SK-N-SH (cell line): ENCODE measurements at regions not wholly inside any gene's neighbourhood (a gene's known extent, or its start where the extent isn't known, plus 50 kb on each side); places are given as distances from the start of the nearest gene placed in this dataset.

Experiments
- CTCF ChIA-PET: fragments of 300-600, 350-600 bp; formaldehyde crosslinking; extraction: SDS; loops from one replicate; lab custom pipeline; 2021; lab: Yijun Ruan, JAX
- POLR2A ChIA-PET: fragments of 350-600 bp; sonication (Branson Sonifier 250); formaldehyde crosslinking; extraction: SDS; loops from one replicate; lab custom pipeline; 2020; ENCODE audit warnings: antibody characterized with exemption, inconsistent platforms; lab: Yijun Ruan, JAX
- DNase-seq: peaks from one replicate; pipeline ENCODE4 v3.0.0; 2012
- H2AFZ ChIP-seq: fragments of 200-600 bp; sonication (generic); 2 replicates; pipeline ENCODE4 v1.8.1; 2016; ENCODE audit warnings: antibody characterized with exemption, mild to moderate bottlenecking, low read depth
- H3F3A ChIP-seq: fragments of 200-600 bp; sonication (generic); replicated peaks from 2 replicates; pipeline ENCODE3; 2016; ENCODE audit warnings: antibody characterized with exemption, mild to moderate bottlenecking; ENCODE audit not compliant: insufficient read depth
- H3K27ac ChIP-seq, 2 experiments: fragments of 200-500 bp in 1 of 2; fragments of 200-600 bp in 1 of 2; sonication (Bioruptor generic) in 1 of 2; sonication (generic), shearing (Covaris generic) in 1 of 2; 2 replicates each; pipeline versions ENCODE4 v1.5.1 to v1.6.1; 2014 to 2016; ENCODE audit warnings: low read depth in 2 of 2, inconsistent platforms in 1 of 2, low read length in 1 of 2, mild to moderate bottlenecking in 1 of 2, mixed read lengths in 1 of 2
- H3K27me3 ChIP-seq: fragments of 200-600 bp; sonication (generic), shearing (Covaris generic); 2 replicates; pipeline ENCODE4 v1.6.1; 2016; ENCODE audit warnings: mixed run types; ENCODE audit not compliant: insufficient read depth
- H3K36me3 ChIP-seq, 2 experiments: fragments of 200-500 bp in 1 of 2; fragments of 200-600 bp in 1 of 2; sonication (Bioruptor generic) in 1 of 2; sonication (generic) in 1 of 2; replicated peaks in 1 of 2; 2 replicates each; pipeline versions ENCODE3 to v1.5.1; 2014 to 2016; ENCODE audit warnings: low read length in 1 of 2, mild to moderate bottlenecking in 1 of 2; ENCODE audit not compliant: insufficient read depth in 2 of 2, control insufficient read depth in 1 of 2
- H3K4me1 ChIP-seq, 2 experiments: fragments of 200-500 bp in 1 of 2; fragments of 200-600 bp in 1 of 2; sonication (Bioruptor generic) in 1 of 2; sonication (generic), shearing (Covaris generic) in 1 of 2; 2 replicates each; pipeline versions ENCODE4 v1.5.1 to v1.6.1; 2014 to 2016; ENCODE audit warnings: low read depth in 1 of 2, low read length in 1 of 2, mixed run types in 1 of 2; ENCODE audit not compliant: insufficient read depth in 2 of 2, control insufficient read depth in 1 of 2
- H3K4me2 ChIP-seq: fragments of 200-600 bp; sonication (generic), shearing (Covaris generic); 2 replicates; pipeline ENCODE4 v1.6.1; 2017; ENCODE audit warnings: mixed run types
- H3K4me3 ChIP-seq, 2 experiments: fragments of 200-500 bp in 1 of 2; fragments of 200-600 bp in 1 of 2; sonication (Bioruptor generic) in 1 of 2; sonication (generic), shearing (Covaris generic) in 1 of 2; 2 replicates each; pipeline versions ENCODE4 v1.5.1 to v1.8.1; 2014 to 2016; ENCODE audit warnings: low read depth in 2 of 2, inconsistent platforms in 1 of 2, low read length in 1 of 2, mild to moderate bottlenecking in 1 of 2, mixed read lengths in 1 of 2, moderate library complexity in 1 of 2
- H3K79me2 ChIP-seq: fragments of 200-600 bp; sonication (generic); 2 replicates; pipeline ENCODE4 v1.8.1; 2017; ENCODE audit warnings: mild to moderate bottlenecking; ENCODE audit not compliant: insufficient read depth
- H3K9ac ChIP-seq: fragments of 200-600 bp; sonication (generic); 2 replicates; pipeline ENCODE4 v1.6.1; 2017; ENCODE audit warnings: mixed run types
- H3K9me2 ChIP-seq: fragments of 200-600 bp; sonication (generic); 2 replicates; pipeline ENCODE4 v1.6.1; 2017; ENCODE audit warnings: mixed run types
- H3K9me3 ChIP-seq: fragments of 200-600 bp; sonication (generic); 2 replicates; pipeline ENCODE4 v1.6.1; 2017; ENCODE audit warnings: mixed run types, mild to moderate bottlenecking, moderate library complexity
- H4K20me1 ChIP-seq: fragments of 200-600 bp; sonication (generic); 2 replicates; pipeline ENCODE4 v1.6.1; 2017; ENCODE audit warnings: mild to moderate bottlenecking, mixed run types; ENCODE audit not compliant: insufficient read depth
- EP300 ChIP-seq, 2 experiments: IDR thresholded peaks; 2 replicates each; pipeline versions ENCODE4 v1.4.0 to v1.6.1; 2012; ENCODE audit warnings: borderline replicate concordance in 1 of 2, low read depth in 1 of 2, low read length in 1 of 2
- FOSL2 ChIP-seq: IDR thresholded peaks from 2 replicates; pipeline ENCODE4 v1.4.0; 2012; ENCODE audit warnings: low read depth, mild to moderate bottlenecking, moderate library complexity, borderline replicate concordance
- GATA2 ChIP-seq: sonication (generic); formaldehyde crosslinking; IDR thresholded peaks from 2 replicates; pipeline ENCODE4 v1.5.0; 2020; ENCODE audit warnings: mild to moderate bottlenecking, missing genetic modification reagents
- JUND ChIP-seq: IDR thresholded peaks from 2 replicates; pipeline ENCODE4 v1.4.0; 2012
- MEF2A ChIP-seq: IDR thresholded peaks from 2 replicates; pipeline ENCODE4 v1.4.0; 2012; ENCODE audit warnings: low read depth, borderline replicate concordance
- MXI1 ChIP-seq: IDR thresholded peaks from 2 replicates; pipeline ENCODE4 v1.6.1; 2012; ENCODE audit warnings: mild to moderate bottlenecking, low read depth, low read length, improper control_type of control experiment
- RAD21 ChIP-seq: IDR thresholded peaks from 2 replicates; pipeline ENCODE4 v1.6.1; 2012; ENCODE audit warnings: mild to moderate bottlenecking, low read length
- RFX5 ChIP-seq: IDR thresholded peaks from 2 replicates; pipeline ENCODE4 v1.6.1; 2012; ENCODE audit warnings: mild to moderate bottlenecking, improper control_type of control experiment, low read length
- SIN3A ChIP-seq: IDR thresholded peaks from 2 replicates; pipeline ENCODE4 v1.6.1; 2012; ENCODE audit warnings: low read depth, mild to moderate bottlenecking, low read length, moderate library complexity, borderline replicate concordance
- SMC3 ChIP-seq: IDR thresholded peaks from 2 replicates; pipeline ENCODE4 v1.6.1; 2012; ENCODE audit warnings: low read depth, low read length, improper control_type of control experiment
- TAF1 ChIP-seq: IDR thresholded peaks from 2 replicates; pipeline ENCODE4 v1.6.1; 2012; ENCODE audit warnings: low read depth, mild to moderate bottlenecking, low read length, moderate library complexity, borderline replicate concordance
- YY1 ChIP-seq: IDR thresholded peaks from 2 replicates; pipeline ENCODE4 v1.4.0; 2012; ENCODE audit warnings: low read depth, mild to moderate bottlenecking
- WGBS: methylation state at CpG from one replicate; pipeline ENCODE4 v1.1.6; 2017; ENCODE audit warnings: low lambda C conversion rate; 5-methylcytosine and 5-hydroxymethylcytosine counted together

GRCh38 chr1:5424802-5425703, 567.2 kb downstream of the NPHP4 start:
- no peaks in the 10 kb centered on the region for H4K20me1 ChIP-seq
- no peak for DNase-seq
- H3K9me2 ChIP-seq, result no peaks in the 10 kb centered on the region
- H3K27me3 ChIP-seq, result no peaks in the 10 kb centered on the region
- no peaks in the 10 kb centered on the region for H3K79me2 ChIP-seq
- no peak overlapping the region for H3K4me3 ChIP-seq
- no peaks in the 10 kb centered on the region for H3K9me3 ChIP-seq
- no peak overlapping the region for H3K9ac ChIP-seq
- POLR2A ChIA-PET, result no interaction called here
- H3K36me3 ChIP-seq, result no peaks in the 10 kb centered on the region
- peaks cover 0 to 82% of the 10 kb centered on the region in 2 experiments; a peak in 2 of 4 replicates for H3K4me1 ChIP-seq
- H3K27ac ChIP-seq, result peak overlapping the region in 1 of 2 experiments; percentile 92; a peak in 2 of 4 replicates
- H2AFZ ChIP-seq, result no peak overlapping the region
- TF ChIP-seq RFX5 (no peak), MEF2A (no peak), TAF1 (no peak), SIN3A (no peak), JUND (no peak), GATA2 (0 out of 2 replicates have a peak, but pooled peaks have one; percentile 10), EP300 (IDR thresholded peaks at IDR 0.05; ENCODE audit: borderline replicate concordance in 1 of 2, low read depth in 1 of 2, low read length in 1 of 2) (peak in 1 of 2 experiments; percentile 60; a peak in 1 of 4 replicates)
- no peak overlapping the region for H3K4me2 ChIP-seq
- H3F3A ChIP-seq, result no peaks in the 10 kb centered on the region
- WGBS, result 17% methylated on average over 19 of the region's 19 CpGs
- CTCF ChIA-PET, result interaction anchor here (0.8 to 2.0 kb wide), 6 partner anchors 11 to 647 kb away, joined by 3 to 5 read pairs (median 3); no protein-coding TSS in a partner anchor

- no peak overlapping the region for H3K4me3 ChIP-seq
- WGBS, result 7% methylated on average over 6 of the region's 10 CpGs
- H3K9me3 ChIP-seq, result no peaks in the 10 kb centered on the region
- no peaks in the 10 kb centered on the region for H3F3A ChIP-seq
- H3K9me2 ChIP-seq, result no peaks in the 10 kb centered on the region
- peak overlapping the region in 1 of 2 experiments; percentile 92; a peak in 2 of 4 replicates for H3K27ac ChIP-seq
- H3K4me1 ChIP-seq, result peaks cover 0 to 65% of the 10 kb centered on the region in 2 experiments; a peak in 2 of 4 replicates
- H3K9ac ChIP-seq, result no peak overlapping the region
- no peaks in the 10 kb centered on the region for H4K20me1 ChIP-seq
- POLR2A ChIA-PET, result interaction anchor here (0.8 kb wide), 1 partner anchor 32 kb away, joined by 3 read pairs; no protein-coding TSS in a partner anchor
- DNase-seq, result peak; percentile 89
- CTCF ChIA-PET, result interaction anchor here (1.4 to 1.5 kb wide), 2 partner anchors 27 to 767 kb away, joined by 3 to 5 read pairs; no protein-coding TSS in a partner anchor
- H3K36me3 ChIP-seq, result no peaks in the 10 kb centered on the region
- TF ChIP-seq RAD21 (peak; percentile 38), YY1 (no peak), FOSL2 (no peak), EP300 (IDR thresholded peaks at IDR 0.05; ENCODE audit: borderline replicate concordance in 1 of 2, low read depth in 1 of 2, low read length in 1 of 2) (peak in 1 of 2 experiments; percentile 65; a peak in 2 of 4 replicates), GATA2 (peak; percentile 77), MXI1 (peak; percentile 42; the same call in 1 of the 2 replicates), SMC3 (peak; percentile 3; the same call in 1 of the 2 replicates)
- H3K27me3 ChIP-seq, result no peaks in the 10 kb centered on the region
- H3K4me2 ChIP-seq, result no peak overlapping the region
- no peaks in the 10 kb centered on the region for H3K79me2 ChIP-seq
- H2AFZ ChIP-seq, result no peak overlapping the region
Observed at GRCh38 chr1:5423109-5423508, 569.1 kb downstream of the NPHP4 start.
